H9 (cell line): ENCODE measurements at regions not wholly inside any gene's neighbourhood (a gene's known extent, or its start where the extent isn't known, plus 50 kb on each side); places are given as distances from the start of the nearest gene placed in this dataset.

Experiments
- DNase-seq: peaks from one replicate; pipeline ENCODE4 v3.0.0-alpha.2; 2017
- H2AFZ ChIP-seq: one replicate; pipeline ENCODE4 v1.6.1; 2013; ENCODE audit warnings: mild to moderate bottlenecking, low read length, control low read depth, moderate library complexity
- H2AK5ac ChIP-seq: 2 replicates; pipeline ENCODE4 v1.6.1; 2013; ENCODE audit warnings: low read length, control low read depth, mixed read lengths; ENCODE audit not compliant: insufficient read length
- H2BK120ac ChIP-seq: one replicate; pipeline ENCODE4 v1.6.1; 2013; ENCODE audit warnings: low read depth, mild to moderate bottlenecking, low read length, control low read depth, inconsistent platforms; ENCODE audit not compliant: poor library complexity, severe bottlenecking
- H2BK12ac ChIP-seq: 2 replicates; pipeline ENCODE4 v1.6.1; 2013; ENCODE audit warnings: low read length, control low read depth, mixed read lengths, low read depth; ENCODE audit not compliant: insufficient read length
- H2BK15ac ChIP-seq: 2 replicates; pipeline ENCODE4 v1.6.1; 2013; ENCODE audit warnings: low read depth, low read length, control low read depth
- H2BK20ac ChIP-seq: one replicate; pipeline ENCODE4 v1.6.1; 2013; ENCODE audit warnings: low read depth, mild to moderate bottlenecking, low read length, control low read depth, inconsistent platforms; ENCODE audit not compliant: poor library complexity, severe bottlenecking
- H2BK5ac ChIP-seq: 2 replicates; pipeline ENCODE4 v1.6.1; 2013; ENCODE audit warnings: low read length, control low read depth, mixed read lengths; ENCODE audit not compliant: insufficient read length
- H3K14ac ChIP-seq: 2 replicates; pipeline ENCODE4 v1.6.1; 2013; ENCODE audit warnings: low read length, control low read depth; ENCODE audit not compliant: insufficient read depth
- H3K18ac ChIP-seq: 2 replicates; pipeline ENCODE4 v1.6.1; 2013; ENCODE audit warnings: low read depth, mild to moderate bottlenecking, mixed read lengths, low read length, control low read depth; ENCODE audit not compliant: insufficient read length
- H3K23ac ChIP-seq: 2 replicates; pipeline ENCODE4 v1.6.1; 2013; ENCODE audit warnings: low read length, control low read depth, mixed read lengths, low read depth; ENCODE audit not compliant: insufficient read length
- H3K23me2 ChIP-seq: 2 replicates; pipeline ENCODE4 v1.6.1; 2013; ENCODE audit warnings: low read depth, mild to moderate bottlenecking, mixed read lengths, low read length, control low read depth; ENCODE audit not compliant: insufficient read length, poor library complexity, severe bottlenecking
- H3K27ac ChIP-seq: 2 replicates; pipeline ENCODE4 v1.5.1; 2013; ENCODE audit warnings: low read length, control low read depth, mixed read lengths, low read depth; ENCODE audit not compliant: insufficient read length
- H3K27me3 ChIP-seq: 2 replicates; pipeline ENCODE4 v1.6.1; 2013; ENCODE audit warnings: low read length, control low read depth, inconsistent platforms; ENCODE audit not compliant: insufficient read depth
- H3K4ac ChIP-seq: 2 replicates; pipeline ENCODE4 v1.6.1; 2013; ENCODE audit warnings: low read depth, mild to moderate bottlenecking, control low read depth, inconsistent platforms, low read length, moderate library complexity
- H3K4me1 ChIP-seq: 2 replicates; pipeline ENCODE4 v1.6.1; 2013; ENCODE audit warnings: low read length, control low read depth, inconsistent platforms; ENCODE audit not compliant: insufficient read depth
- H3K4me2 ChIP-seq: 2 replicates; pipeline ENCODE4 v1.6.1; 2013; ENCODE audit warnings: low read length, control low read depth, mixed read lengths; ENCODE audit not compliant: insufficient read length, insufficient read depth
- H3K56ac ChIP-seq: 2 replicates; pipeline ENCODE4 v1.6.1; 2013; ENCODE audit warnings: low read depth, mild to moderate bottlenecking, mixed read lengths, low read length, control low read depth; ENCODE audit not compliant: insufficient read length
- H3K79me1 ChIP-seq: 2 replicates; pipeline ENCODE4 v1.6.1; 2013; ENCODE audit warnings: low read depth, mild to moderate bottlenecking, moderate library complexity, low read length, control low read depth, inconsistent platforms; ENCODE audit not compliant: insufficient read depth, poor library complexity, severe bottlenecking
- H3K79me2 ChIP-seq: 2 replicates; pipeline ENCODE4 v1.6.1; 2013; ENCODE audit warnings: low read length, control low read depth, inconsistent platforms; ENCODE audit not compliant: insufficient read depth
- H3K9ac ChIP-seq: 2 replicates; pipeline ENCODE4 v1.6.1; 2013; ENCODE audit warnings: low read length, control low read depth, mixed read lengths; ENCODE audit not compliant: insufficient read length; ENCODE audit errors: extremely low read depth
- H3K9me3 ChIP-seq: one replicate; pipeline ENCODE4 v1.6.1; 2013; ENCODE audit warnings: low read depth, low read length, inconsistent platforms; ENCODE audit not compliant: control insufficient read depth
- H3T11ph ChIP-seq: one replicate; pipeline ENCODE4 v1.6.1; 2013; ENCODE audit warnings: mild to moderate bottlenecking, low read length, control low read depth, inconsistent platforms
- H4K20me1 ChIP-seq: one replicate; pipeline ENCODE4 v1.6.1; 2013; ENCODE audit not compliant: control insufficient read depth, insufficient read length, insufficient read depth
- H4K5ac ChIP-seq: 2 replicates; pipeline ENCODE4 v1.6.1; 2013; ENCODE audit warnings: low read depth, mild to moderate bottlenecking, mixed read lengths, low read length, control low read depth; ENCODE audit not compliant: insufficient read length
- H4K8ac ChIP-seq: replicated peaks from 2 replicates; pipeline ENCODE4 v1.6.1; 2013; ENCODE audit warnings: low read length, control low read depth, mixed read lengths, low read depth; ENCODE audit not compliant: insufficient read length
- H4K91ac ChIP-seq: 2 replicates; pipeline ENCODE4 v1.6.1; 2013; ENCODE audit warnings: low read depth, mild to moderate bottlenecking, moderate library complexity, mixed read lengths, low read length, control low read depth; ENCODE audit not compliant: insufficient read length
- H3K27ac Mint-ChIP-seq, 3 experiments: 2 replicates in 2 of 3; 3 replicates in 1 of 3; pipeline ENCODE4 v1.8.0; 2020 to 2021; ENCODE audit warnings: mixed read lengths in 3 of 3, mild to moderate bottlenecking in 1 of 3, moderate library complexity in 1 of 3
- H3K27me3 Mint-ChIP-seq: 2 replicates; pipeline ENCODE4 v1.8.0; 2021; ENCODE audit warnings: low read depth, mild to moderate bottlenecking, moderate library complexity, mixed read lengths
- H3K36me3 Mint-ChIP-seq, 3 experiments: 2 replicates in 2 of 3; 3 replicates in 1 of 3; pipeline ENCODE4 v1.8.0; 2020 to 2021; ENCODE audit warnings: low read depth in 3 of 3, mixed read lengths in 3 of 3; ENCODE audit not compliant: insufficient read depth in 1 of 3
- H3K4me1 Mint-ChIP-seq, 2 experiments: 2 replicates each; pipeline ENCODE4 v1.8.0; 2020; ENCODE audit warnings: mixed read lengths in 2 of 2
- H3K4me3 Mint-ChIP-seq, 2 experiments: 2 replicates in 1 of 2; 3 replicates in 1 of 2; pipeline ENCODE4 v1.8.0; 2020 to 2021; ENCODE audit warnings: mild to moderate bottlenecking in 2 of 2, mixed read lengths in 2 of 2, moderate library complexity in 1 of 2
- H3K9me3 Mint-ChIP-seq, 2 experiments: 2 replicates in 1 of 2; 3 replicates in 1 of 2; pipeline ENCODE4 v1.8.0; 2020; ENCODE audit warnings: mild to moderate bottlenecking in 2 of 2, mixed read lengths in 2 of 2, moderate library complexity in 1 of 2
- TF ChIP-seq, protein P1 (sequence below): fragments of 200-600 bp; sonication (generic); conservative IDR thresholded peaks from 3 replicates; pipeline ENCODE4 v1.8.0; 2021; ENCODE audit warnings: antibody characterized with exemption, mild to moderate bottlenecking

GRCh38 chr10:63689768-63690167 is 168.6 kb downstream of the REEP3 start:
- no peak overlapping the region for H2AK5ac ChIP-seq
- no peak overlapping the region for H4K5ac ChIP-seq
- H3T11ph ChIP-seq = no peak overlapping the region
- H3K36me3 Mint-ChIP-seq = peaks cover 11 to 18% (median 12%) of the 10 kb centered on the region in 3 experiments; a peak in 6 of 7 replicates
- no peaks in the 10 kb centered on the region for H3K27me3 ChIP-seq
- H2BK120ac ChIP-seq = no peak overlapping the region
- no peak overlapping the region for H4K91ac ChIP-seq
- H3K23me2 ChIP-seq = no peaks in the 10 kb centered on the region
- no peak overlapping the region for H2BK5ac ChIP-seq
- H3K56ac ChIP-seq = no peak overlapping the region
- H2BK20ac ChIP-seq = no peak overlapping the region
- H3K4me1 Mint-ChIP-seq = peaks cover 8 to 9% of the 10 kb centered on the region in 2 experiments
- no peaks in the 10 kb centered on the region for H3K27me3 Mint-ChIP-seq
- H3K27ac Mint-ChIP-seq = no peak overlapping the region
- H3K4me2 ChIP-seq = no peak overlapping the region
- H3K9me3 ChIP-seq = no peaks in the 10 kb centered on the region
- H2BK12ac ChIP-seq = no peak overlapping the region
- H3K4me1 ChIP-seq = no peaks in the 10 kb centered on the region
- no peak overlapping the region for H3K27ac ChIP-seq
- peaks cover 11 to 14% of the 10 kb centered on the region in 2 experiments for H3K9me3 Mint-ChIP-seq
- H4K8ac ChIP-seq = no peak overlapping the region
- H4K20me1 ChIP-seq = no peaks in the 10 kb centered on the region
- H3K23ac ChIP-seq = no peak overlapping the region
- TF ChIP-seq, protein P1, sequence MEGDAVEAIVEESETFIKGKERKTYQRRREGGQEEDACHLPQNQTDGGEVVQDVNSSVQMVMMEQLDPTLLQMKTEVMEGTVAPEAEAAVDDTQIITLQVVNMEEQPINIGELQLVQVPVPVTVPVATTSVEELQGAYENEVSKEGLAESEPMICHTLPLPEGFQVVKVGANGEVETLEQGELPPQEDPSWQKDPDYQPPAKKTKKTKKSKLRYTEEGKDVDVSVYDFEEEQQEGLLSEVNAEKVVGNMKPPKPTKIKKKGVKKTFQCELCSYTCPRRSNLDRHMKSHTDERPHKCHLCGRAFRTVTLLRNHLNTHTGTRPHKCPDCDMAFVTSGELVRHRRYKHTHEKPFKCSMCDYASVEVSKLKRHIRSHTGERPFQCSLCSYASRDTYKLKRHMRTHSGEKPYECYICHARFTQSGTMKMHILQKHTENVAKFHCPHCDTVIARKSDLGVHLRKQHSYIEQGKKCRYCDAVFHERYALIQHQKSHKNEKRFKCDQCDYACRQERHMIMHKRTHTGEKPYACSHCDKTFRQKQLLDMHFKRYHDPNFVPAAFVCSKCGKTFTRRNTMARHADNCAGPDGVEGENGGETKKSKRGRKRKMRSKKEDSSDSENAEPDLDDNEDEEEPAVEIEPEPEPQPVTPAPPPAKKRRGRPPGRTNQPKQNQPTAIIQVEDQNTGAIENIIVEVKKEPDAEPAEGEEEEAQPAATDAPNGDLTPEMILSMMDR = no peak
- H2AFZ ChIP-seq = no peak overlapping the region
- H2BK15ac ChIP-seq = no peak overlapping the region
- H3K79me1 ChIP-seq = no peaks in the 10 kb centered on the region
- H3K9ac ChIP-seq = no peak overlapping the region
- no peaks in the 10 kb centered on the region for H3K79me2 ChIP-seq
- no peak for DNase-seq
- H3K14ac ChIP-seq = no peak overlapping the region
- H3K4me3 Mint-ChIP-seq = no peak overlapping the region
- no peak overlapping the region for H3K18ac ChIP-seq
- H3K4ac ChIP-seq = no peak overlapping the region
